Activated T-cell treated with anti-CD3 and anti-CD28 coated beads, Interleukin-2, amount 50 U/mL, for 24 hours (primary cell): ENCODE measurements at regions not wholly inside any gene's neighbourhood (a gene's known extent, or its start where the extent isn't known, plus 50 kb on each side); places are given as distances from the start of the nearest gene placed in this dataset.
"Not testable (repeated sequence)": the region's sequence is repeated elsewhere in the genome, so short reads cannot be mapped to it uniquely, and the experiment has no call there.

Experiments used
- DNase-seq: peaks from one replicate; pipeline ENCODE4 v3.0.0-alpha.2; 2020
- H3K27ac Mint-ChIP-seq: 2 replicates; pipeline ENCODE4 v1.8.0; 2020; ENCODE audit warnings: mild to moderate bottlenecking, mixed read lengths
- H3K27me3 Mint-ChIP-seq: 2 replicates; pipeline ENCODE4 v1.8.0; 2020; ENCODE audit warnings: mixed read lengths
- H3K36me3 Mint-ChIP-seq: 2 replicates; pipeline ENCODE4 v1.8.0; 2020; ENCODE audit warnings: low read depth, mixed read lengths
- H3K4me1 Mint-ChIP-seq: 2 replicates; pipeline ENCODE4 v1.8.0; 2020; ENCODE audit warnings: low read depth, mixed read lengths
- H3K4me3 Mint-ChIP-seq: 2 replicates; pipeline ENCODE4 v1.8.0; 2020; ENCODE audit warnings: mild to moderate bottlenecking, moderate library complexity, mixed read lengths
- H3K9me3 Mint-ChIP-seq: 2 replicates; pipeline ENCODE4 v1.8.0; 2020; ENCODE audit warnings: mixed read lengths

DNA sequence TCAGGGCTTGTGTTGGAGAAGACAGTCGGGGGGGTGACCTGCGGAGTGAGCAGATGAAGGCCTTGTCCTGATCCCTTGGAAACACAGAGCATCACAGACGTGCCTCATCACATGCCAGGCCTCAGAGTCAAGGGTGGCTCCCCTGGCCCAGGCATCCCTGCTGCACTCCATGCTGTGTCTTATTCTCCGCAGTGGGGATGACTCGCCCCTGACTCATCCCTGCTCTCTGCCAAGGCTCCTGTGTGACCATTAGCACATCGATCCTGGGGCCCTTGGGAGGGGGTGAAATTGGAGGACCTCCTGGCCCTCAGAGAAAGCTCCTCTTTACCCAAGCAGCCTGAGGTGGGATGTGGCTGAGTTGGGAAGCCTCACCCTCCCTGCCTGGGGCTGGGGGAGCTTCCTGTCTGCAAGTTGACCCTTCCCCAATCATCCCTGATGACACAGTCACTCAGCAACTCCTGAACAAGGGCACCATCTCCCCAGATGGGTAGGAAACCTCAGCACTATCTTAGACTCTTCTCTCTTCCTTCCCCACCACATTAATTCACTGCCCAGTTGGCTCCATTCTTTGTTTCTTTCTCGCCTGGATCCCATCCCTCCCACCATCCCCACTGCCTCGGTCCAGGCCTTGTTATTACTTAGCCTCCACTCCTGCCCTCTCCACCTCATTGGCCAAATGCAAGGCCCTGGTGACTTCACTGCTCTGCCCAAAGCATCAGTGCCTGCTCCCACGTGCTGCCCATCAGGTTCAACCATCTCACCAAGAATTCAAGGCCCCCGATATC lies 74.6 kb downstream of the CAMK2N1 start:
- H3K9me3 Mint-ChIP-seq = no peaks in the 10 kb centered on the region
- DNase-seq = no peak

DNA sequence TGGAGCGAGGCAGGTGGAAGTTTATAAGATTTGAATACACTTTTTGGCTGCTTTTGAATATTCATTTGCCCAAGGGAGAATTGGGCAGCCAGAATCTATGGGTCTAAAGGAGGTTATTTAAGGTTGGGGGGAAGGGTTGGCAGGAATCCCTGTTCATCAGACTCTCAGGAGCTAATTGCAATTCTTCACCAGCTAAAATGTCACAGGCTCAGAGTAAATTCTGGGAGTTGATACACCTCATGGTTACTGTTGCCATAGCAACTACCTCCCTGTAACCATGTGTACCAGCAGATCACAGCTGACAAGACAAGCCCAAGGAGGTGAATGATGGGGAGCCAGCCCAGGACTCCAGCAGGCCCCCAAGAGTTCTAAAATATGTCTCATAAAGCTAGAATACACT lies 75.5 kb downstream of the CAMK2N1 start:
- H3K4me1 Mint-ChIP-seq = no peaks in the 10 kb centered on the region
- H3K27ac Mint-ChIP-seq = no peak overlapping the region
- H3K4me3 Mint-ChIP-seq = no peak overlapping the region
- H3K27me3 Mint-ChIP-seq = peaks cover 16% of the 10 kb centered on the region
- no peaks in the 10 kb centered on the region for H3K36me3 Mint-ChIP-seq
- no peaks in the 10 kb centered on the region for H3K9me3 Mint-ChIP-seq
- no peak for DNase-seq

More for the DNA sequence above, 74.6 kb downstream of the CAMK2N1 start:
- peaks cover 8% of the 10 kb centered on the region for H3K27me3 Mint-ChIP-seq
- H3K4me1 Mint-ChIP-seq = no peaks in the 10 kb centered on the region
- H3K27ac Mint-ChIP-seq = no peak overlapping the region
- no peaks in the 10 kb centered on the region for H3K36me3 Mint-ChIP-seq
- no peak overlapping the region for H3K4me3 Mint-ChIP-seq

DNA sequence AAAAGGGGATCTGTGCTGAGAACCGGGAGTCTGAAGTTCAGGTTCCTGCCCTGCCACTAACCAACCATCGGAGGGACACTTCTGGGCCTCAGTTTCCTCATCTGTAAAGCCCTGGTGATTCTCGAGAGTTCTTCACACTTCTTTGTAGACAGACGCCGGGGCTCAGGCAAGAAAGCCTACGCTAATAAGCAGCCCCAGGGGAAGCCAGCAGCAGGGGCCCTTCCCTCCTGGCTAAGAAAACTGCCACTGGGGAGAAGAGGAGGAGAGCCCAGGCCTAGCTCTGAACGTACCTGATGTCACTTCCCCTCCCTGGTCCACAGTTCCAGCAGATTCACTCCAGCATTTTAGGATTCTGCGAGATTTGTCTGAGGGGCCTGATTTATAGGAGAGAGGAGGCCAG lies 76.0 kb downstream of the CAMK2N1 start:
- peaks cover 22% of the 10 kb centered on the region for H3K27me3 Mint-ChIP-seq
- H3K9me3 Mint-ChIP-seq = no peaks in the 10 kb centered on the region
- no peaks in the 10 kb centered on the region for H3K36me3 Mint-ChIP-seq
- no peak for DNase-seq
- H3K4me3 Mint-ChIP-seq = no peak overlapping the region
- H3K4me1 Mint-ChIP-seq = no peaks in the 10 kb centered on the region
- H3K27ac Mint-ChIP-seq = no peak overlapping the region

DNA sequence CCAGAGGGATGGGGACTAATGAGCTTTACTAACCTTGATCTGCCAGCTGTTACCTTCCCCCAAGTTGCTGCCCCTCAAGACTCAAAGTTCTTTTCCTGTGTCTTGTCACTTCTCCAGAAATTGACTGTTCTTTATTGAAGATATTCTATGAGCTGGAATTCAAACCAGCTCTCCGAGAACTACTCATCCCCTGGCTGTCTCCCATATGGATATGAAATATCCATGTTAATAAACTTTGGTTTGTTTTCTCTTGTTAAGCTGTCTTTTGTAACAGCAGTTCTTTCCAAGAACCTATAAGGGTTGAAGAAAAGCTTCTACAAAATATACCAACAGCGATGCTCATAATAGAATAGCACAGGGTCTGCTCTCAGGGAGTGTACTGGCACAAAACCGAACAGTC lies 77.0 kb downstream of the CAMK2N1 start:
- no peak overlapping the region for H3K4me3 Mint-ChIP-seq
- no peaks in the 10 kb centered on the region for H3K36me3 Mint-ChIP-seq
- no peak overlapping the region for H3K27ac Mint-ChIP-seq
- H3K27me3 Mint-ChIP-seq = peaks cover 31% of the 10 kb centered on the region
- no peaks in the 10 kb centered on the region for H3K9me3 Mint-ChIP-seq
- H3K4me1 Mint-ChIP-seq = no peaks in the 10 kb centered on the region
- no peak for DNase-seq

DNA sequence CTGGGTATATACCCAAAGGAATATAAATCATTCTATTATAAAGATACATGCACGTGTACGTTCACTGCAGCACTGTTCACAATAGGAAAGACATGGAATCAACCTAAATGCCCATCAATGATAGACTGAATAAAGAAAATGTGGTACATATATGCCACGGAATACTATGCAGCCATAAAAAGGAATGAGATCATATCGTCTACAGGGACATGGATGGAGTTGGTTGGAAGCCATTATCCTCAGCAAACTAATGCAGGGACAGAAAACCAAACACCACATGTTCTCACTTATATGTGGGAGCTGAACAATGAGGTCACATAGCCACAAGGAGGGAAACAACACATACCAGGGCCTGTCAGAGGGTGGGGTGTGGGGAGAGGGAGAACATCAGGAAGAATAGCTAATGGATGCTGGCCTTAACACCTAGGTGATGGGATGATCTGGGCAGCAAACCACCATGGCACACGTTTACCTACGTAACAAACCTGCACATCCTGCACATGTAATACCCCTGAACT lies 77.8 kb downstream of the CAMK2N1 start:
- not testable (repeated sequence) for H3K36me3 Mint-ChIP-seq, H3K4me1 Mint-ChIP-seq, H3K4me3 Mint-ChIP-seq, H3K9me3 Mint-ChIP-seq, DNase-seq, H3K27ac Mint-ChIP-seq
- H3K27me3 Mint-ChIP-seq = peaks cover 40% of the 10 kb centered on the region

DNA sequence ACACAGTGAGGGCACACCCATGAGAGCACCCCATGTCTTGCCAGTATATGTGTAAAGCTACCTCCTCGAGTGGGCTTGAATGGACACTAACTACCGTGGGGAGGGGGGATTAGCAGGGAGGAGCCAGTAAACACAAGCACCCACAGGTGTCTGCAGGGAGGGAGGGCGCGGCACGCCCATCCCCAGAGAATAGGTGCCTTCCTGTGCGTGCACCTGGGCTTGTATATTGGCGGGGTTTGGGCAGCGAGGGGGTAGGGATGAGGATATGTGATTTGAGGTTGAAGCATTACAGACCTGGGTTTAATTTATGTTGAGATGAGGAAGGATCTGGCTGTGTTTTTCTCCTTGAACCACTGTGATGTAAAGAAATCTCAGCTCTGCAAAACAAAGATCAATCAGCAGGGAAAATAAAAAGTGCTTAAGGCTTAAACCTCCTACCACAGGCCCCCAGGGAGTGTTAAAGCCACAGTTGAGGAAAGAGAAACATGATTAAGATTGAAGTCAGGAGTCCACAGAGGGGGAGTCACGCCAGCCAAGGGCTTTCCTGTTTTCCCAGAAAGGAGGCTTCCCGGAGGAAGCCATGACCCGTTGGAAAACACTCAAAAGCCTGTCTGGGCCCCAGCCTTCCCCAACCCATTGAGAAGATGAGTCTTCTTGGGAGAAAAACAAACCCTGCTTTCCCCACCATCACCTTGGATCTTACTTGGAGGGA lies 80.0 kb downstream of the CAMK2N1 start:
- Mint-ChIP-seq H3K9me3 (no peaks in the 10 kb centered on the region), H3K27me3 (peaks cover 58% of the 10 kb centered on the region), H3K27ac (no peak overlapping the region), H3K4me3 (no peak overlapping the region), H3K36me3 (no peaks in the 10 kb centered on the region), H3K4me1 (no peaks in the 10 kb centered on the region)
- DNase-seq = no peak

DNA sequence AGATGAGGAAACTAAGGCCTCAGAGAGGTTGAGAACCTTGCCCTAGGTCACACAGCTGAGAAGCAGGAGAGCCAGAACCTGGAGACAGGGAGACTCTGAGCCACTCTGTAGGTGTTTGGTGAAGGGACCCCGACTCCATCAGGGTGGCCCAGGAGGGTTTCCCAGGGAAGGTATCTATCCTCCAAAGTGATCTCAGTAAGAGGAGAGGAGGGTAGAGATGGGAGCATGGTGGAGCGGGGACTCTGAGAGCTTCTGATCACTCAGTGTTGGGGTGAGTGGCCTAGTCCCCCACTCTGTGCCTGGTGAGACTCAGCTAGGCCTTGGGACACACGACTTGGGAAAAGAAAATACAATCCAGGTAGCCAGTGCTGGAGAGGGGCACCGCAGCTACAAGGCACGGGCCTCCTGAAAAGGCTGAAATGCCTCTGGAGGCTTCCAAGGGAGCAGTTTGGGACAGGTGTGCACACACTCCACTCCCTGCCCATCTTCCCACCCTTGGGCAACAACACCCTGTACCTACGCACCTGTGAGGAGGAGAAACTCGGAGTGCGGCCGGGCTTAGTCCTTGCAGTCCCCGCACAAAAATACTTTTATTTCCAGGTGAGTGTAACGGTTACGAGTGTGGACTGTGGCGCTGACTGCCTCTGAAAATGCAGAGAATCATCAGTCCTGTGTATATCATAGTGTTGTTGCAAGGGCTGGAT lies 80.8 kb downstream of the CAMK2N1 start:
- Mint-ChIP-seq H3K4me1 (no peaks in the 10 kb centered on the region), H3K27ac (no peak overlapping the region), H3K27me3 (peaks cover 66% of the 10 kb centered on the region), H3K9me3 (no peaks in the 10 kb centered on the region), H3K4me3 (no peak overlapping the region), H3K36me3 (no peaks in the 10 kb centered on the region)
- no peak for DNase-seq
